Lower leg skin (tissue), 3 donors: ENCODE measurements at regions not wholly inside any gene's neighbourhood (a gene's known extent, or its start where the extent isn't known, plus 50 kb on each side); places are given as distances from the start of the nearest gene placed in this dataset.

Source experiments
- POLR2A ChIP-seq, 2 donors: fragments of 450-650 bp; IDR thresholded peaks; one replicate each; pipeline ENCODE4 v1.6.1; 2016 to 2017; ENCODE audit warnings: antibody characterized with exemption in 2 of 2, mild to moderate bottlenecking in 1 of 2, moderate library complexity in 1 of 2
- TF ChIP-seq, protein P1 (sequence below), 3 donors: fragments of 450-650 bp; IDR thresholded peaks; one replicate each; pipeline ENCODE4 v1.5.1; 2016; ENCODE audit warnings: antibody characterized with exemption in 3 of 3, mild to moderate bottlenecking in 3 of 3, moderate library complexity in 2 of 3

DNA sequence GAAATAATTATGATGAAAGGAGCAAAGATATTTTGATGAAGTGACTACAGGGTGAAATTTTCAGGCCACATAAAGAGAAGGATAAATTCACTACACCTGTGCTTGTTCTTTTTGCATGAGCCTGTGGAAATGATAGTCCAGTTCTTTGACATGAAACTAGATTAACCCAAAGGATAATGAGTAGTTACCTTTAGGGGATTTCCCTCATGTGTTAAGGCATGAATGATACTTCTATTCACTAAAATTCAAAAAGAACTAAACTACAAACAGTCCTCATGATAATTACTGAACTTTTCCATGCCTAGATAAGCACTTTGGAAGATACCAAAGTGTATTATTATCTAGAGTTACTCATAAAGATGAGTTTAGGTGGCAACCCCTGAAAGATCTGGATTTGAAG lies 244.3 kb downstream of the PTPRC start:
- TF ChIP-seq, protein P1, sequence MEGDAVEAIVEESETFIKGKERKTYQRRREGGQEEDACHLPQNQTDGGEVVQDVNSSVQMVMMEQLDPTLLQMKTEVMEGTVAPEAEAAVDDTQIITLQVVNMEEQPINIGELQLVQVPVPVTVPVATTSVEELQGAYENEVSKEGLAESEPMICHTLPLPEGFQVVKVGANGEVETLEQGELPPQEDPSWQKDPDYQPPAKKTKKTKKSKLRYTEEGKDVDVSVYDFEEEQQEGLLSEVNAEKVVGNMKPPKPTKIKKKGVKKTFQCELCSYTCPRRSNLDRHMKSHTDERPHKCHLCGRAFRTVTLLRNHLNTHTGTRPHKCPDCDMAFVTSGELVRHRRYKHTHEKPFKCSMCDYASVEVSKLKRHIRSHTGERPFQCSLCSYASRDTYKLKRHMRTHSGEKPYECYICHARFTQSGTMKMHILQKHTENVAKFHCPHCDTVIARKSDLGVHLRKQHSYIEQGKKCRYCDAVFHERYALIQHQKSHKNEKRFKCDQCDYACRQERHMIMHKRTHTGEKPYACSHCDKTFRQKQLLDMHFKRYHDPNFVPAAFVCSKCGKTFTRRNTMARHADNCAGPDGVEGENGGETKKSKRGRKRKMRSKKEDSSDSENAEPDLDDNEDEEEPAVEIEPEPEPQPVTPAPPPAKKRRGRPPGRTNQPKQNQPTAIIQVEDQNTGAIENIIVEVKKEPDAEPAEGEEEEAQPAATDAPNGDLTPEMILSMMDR (IDR thresholded peaks at IDR 0.05) = no peak
- no peak for TF ChIP-seq POLR2A (IDR thresholded peaks at IDR 0.05)
